ENCODE measurements at regions not wholly inside any gene's neighbourhood (a gene's known extent, or its start where the extent isn't known, plus 50 kb on each side); places are given as distances from the start of the nearest gene placed in this dataset.

DNA sequence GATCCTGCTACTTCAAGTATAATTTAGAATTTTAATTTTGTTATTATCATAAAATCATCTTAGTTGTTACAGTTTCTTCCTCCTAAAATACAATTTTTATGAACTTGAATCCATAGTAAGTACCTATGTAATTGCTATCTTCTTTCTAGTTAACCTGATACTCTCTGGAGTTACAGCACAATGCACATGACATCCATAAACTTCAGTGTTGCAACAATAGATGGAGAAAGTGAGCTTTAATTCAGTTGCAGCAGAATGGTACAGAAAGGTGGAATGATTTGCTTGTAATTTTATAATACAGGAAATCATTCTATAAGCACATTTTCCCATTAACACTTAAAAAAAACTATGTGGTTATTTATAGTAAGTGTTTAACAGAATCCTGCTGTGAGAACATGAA lies 372.0 kb downstream of the CDH9 start:
- no peak for DNase-seq
- dilution Hi-C loops (cut with HindIII; ENCODE audit: low sequenced_read_pairs, unreplicated experiment) = no loop called here
- H2AK5ac ChIP-seq (ENCODE audit: low read depth, low read length) = no peak overlapping the region

More for the DNA sequence above, 372.0 kb downstream of the CDH9 start:
- Histone ChIP-seq H3K9me1 (ENCODE audit: insufficient read depth, low read length) (no peaks in the 10 kb centered on the region), H3K4ac (ENCODE audit: low read depth, low read length) (no peak overlapping the region), H4K5ac (ENCODE audit: low read depth, low read length) (no peak overlapping the region), H3K4me1 (ENCODE audit: control insufficient read depth, insufficient read depth, low read length) (no peaks in the 10 kb centered on the region), H4K20me1 (ENCODE audit: insufficient read depth, low read length) (no peaks in the 10 kb centered on the region), H3K4me2 (ENCODE audit: low read depth, low read length) (no peak overlapping the region), H3K36me3 (ENCODE audit: control insufficient read depth, insufficient read depth, low read length) (no peaks in the 10 kb centered on the region), H2BK15ac (ENCODE audit: low read depth, low read length) (no peak overlapping the region), H2BK5ac (ENCODE audit: low read depth, low read length, poor library complexity, severe bottlenecking) (no peak overlapping the region), H3K27ac (ENCODE audit: insufficient read depth, low read length) (no peak overlapping the region), H3K27me3 (ENCODE audit: control insufficient read depth, insufficient read depth, low read length) (no peaks in the 10 kb centered on the region), H3K23ac (ENCODE audit: low read depth, low read length) (no peak overlapping the region), H4K8ac (ENCODE audit: low read depth in 2 of 2, low read length in 2 of 2) (no peak overlapping the region), H2AK9ac (replicated peaks; ENCODE audit: low read depth, low read length, poor library complexity) (no peak overlapping the region), H3K4me3 (ENCODE audit: insufficient read depth, low read depth, low read length) (no peak overlapping the region), H3K14ac (replicated peaks; ENCODE audit: low read depth, low read length) (no peak overlapping the region), H3K9me3 (ENCODE audit: control insufficient read depth, insufficient read depth, low read length) (peaks cover 7% of the 10 kb centered on the region; the same call in 1 of the 2 replicates), H3K79me1 (ENCODE audit: low read depth in 1 of 2, low read length in 2 of 2) (no peaks in the 10 kb centered on the region), H4K91ac (ENCODE audit: insufficient read depth, low read depth, low read length) (no peak overlapping the region), H3K18ac (ENCODE audit: low read depth, low read length) (no peak overlapping the region), H2BK20ac (ENCODE audit: low read depth, low read length) (no peak overlapping the region), H2AFZ (replicated peaks; ENCODE audit: low read length, poor library complexity) (no peak overlapping the region), H3K56ac (ENCODE audit: extremely low read depth, insufficient read depth, low read length) (no peak overlapping the region), H2BK120ac (ENCODE audit: low read depth, low read length) (no peak overlapping the region), H3K9ac (ENCODE audit: low read depth, low read length) (no peak overlapping the region)
- POLR2A ChIA-PET (ENCODE audit: unreplicated experiment) = no interaction called here
- ATAC-seq (ENCODE audit: low read depth) = no peak
- BruUV-seq (replicated peaks) = no TSS peak
- CTCF ChIA-PET = no interaction called here
- no peak for TF ChIP-seq SMC3 (IDR thresholded peaks at IDR 0.05; ENCODE audit: low read depth, low read length)
- TF ChIP-seq CHD1 (IDR thresholded peaks at IDR 0.05; ENCODE audit: low read depth, low read length) = no peak
- TF ChIP-seq RCOR1 (IDR thresholded peaks at IDR 0.05; ENCODE audit: insufficient replicate concordance, low read length) = no peak
- TF ChIP-seq MAZ (IDR thresholded peaks at IDR 0.05; ENCODE audit: borderline replicate concordance, low read depth, low read length) = no peak
- no peak for TF ChIP-seq USF2 (IDR thresholded peaks at IDR 0.05; ENCODE audit: low read depth, low read length)
- TF ChIP-seq BHLHE40 (IDR thresholded peaks at IDR 0.05; ENCODE audit: low read depth, low read length) = no peak
- no peak for TF ChIP-seq NFE2L2 (IDR thresholded peaks at IDR 0.05; ENCODE audit: low read depth, low read length)
- no peak for TF ChIP-seq MAFK (IDR thresholded peaks at IDR 0.05; ENCODE audit: low read depth, low read length)
- intact Hi-C loops (cut with micrococcal nuclease) (no loop called here), in situ Hi-C loops (cut with MboI; ENCODE audit: low sequenced_read_pairs) (no loop called here)

Data from IMR-90 (cell line).